ENCODE measurements at regions not wholly inside any gene's neighbourhood (a gene's known extent, or its start where the extent isn't known, plus 50 kb on each side); places are given as distances from the start of the nearest gene placed in this dataset.

GRCh38 chr2:19804639-19805260 is 97.0 kb downstream of the TTC32 start:
- TF ChIP-seq, protein P1, sequence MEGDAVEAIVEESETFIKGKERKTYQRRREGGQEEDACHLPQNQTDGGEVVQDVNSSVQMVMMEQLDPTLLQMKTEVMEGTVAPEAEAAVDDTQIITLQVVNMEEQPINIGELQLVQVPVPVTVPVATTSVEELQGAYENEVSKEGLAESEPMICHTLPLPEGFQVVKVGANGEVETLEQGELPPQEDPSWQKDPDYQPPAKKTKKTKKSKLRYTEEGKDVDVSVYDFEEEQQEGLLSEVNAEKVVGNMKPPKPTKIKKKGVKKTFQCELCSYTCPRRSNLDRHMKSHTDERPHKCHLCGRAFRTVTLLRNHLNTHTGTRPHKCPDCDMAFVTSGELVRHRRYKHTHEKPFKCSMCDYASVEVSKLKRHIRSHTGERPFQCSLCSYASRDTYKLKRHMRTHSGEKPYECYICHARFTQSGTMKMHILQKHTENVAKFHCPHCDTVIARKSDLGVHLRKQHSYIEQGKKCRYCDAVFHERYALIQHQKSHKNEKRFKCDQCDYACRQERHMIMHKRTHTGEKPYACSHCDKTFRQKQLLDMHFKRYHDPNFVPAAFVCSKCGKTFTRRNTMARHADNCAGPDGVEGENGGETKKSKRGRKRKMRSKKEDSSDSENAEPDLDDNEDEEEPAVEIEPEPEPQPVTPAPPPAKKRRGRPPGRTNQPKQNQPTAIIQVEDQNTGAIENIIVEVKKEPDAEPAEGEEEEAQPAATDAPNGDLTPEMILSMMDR (IDR thresholded peaks at IDR 0.05) = no peak
- TF ChIP-seq POLR2A (IDR thresholded peaks at IDR 0.05) = no peak
